ENCODE measurements at regions not wholly inside any gene's neighbourhood (a gene's known extent, or its start where the extent isn't known, plus 50 kb on each side); places are given as distances from the start of the nearest gene placed in this dataset.
"Not testable (repeated sequence)": the region's sequence is repeated elsewhere in the genome, so short reads cannot be mapped to it uniquely, and the experiment has no call there.

GRCh38 chr12:72876092-72876491, 603.9 kb downstream of the TRHDE start:
- TF ChIP-seq, protein P1, sequence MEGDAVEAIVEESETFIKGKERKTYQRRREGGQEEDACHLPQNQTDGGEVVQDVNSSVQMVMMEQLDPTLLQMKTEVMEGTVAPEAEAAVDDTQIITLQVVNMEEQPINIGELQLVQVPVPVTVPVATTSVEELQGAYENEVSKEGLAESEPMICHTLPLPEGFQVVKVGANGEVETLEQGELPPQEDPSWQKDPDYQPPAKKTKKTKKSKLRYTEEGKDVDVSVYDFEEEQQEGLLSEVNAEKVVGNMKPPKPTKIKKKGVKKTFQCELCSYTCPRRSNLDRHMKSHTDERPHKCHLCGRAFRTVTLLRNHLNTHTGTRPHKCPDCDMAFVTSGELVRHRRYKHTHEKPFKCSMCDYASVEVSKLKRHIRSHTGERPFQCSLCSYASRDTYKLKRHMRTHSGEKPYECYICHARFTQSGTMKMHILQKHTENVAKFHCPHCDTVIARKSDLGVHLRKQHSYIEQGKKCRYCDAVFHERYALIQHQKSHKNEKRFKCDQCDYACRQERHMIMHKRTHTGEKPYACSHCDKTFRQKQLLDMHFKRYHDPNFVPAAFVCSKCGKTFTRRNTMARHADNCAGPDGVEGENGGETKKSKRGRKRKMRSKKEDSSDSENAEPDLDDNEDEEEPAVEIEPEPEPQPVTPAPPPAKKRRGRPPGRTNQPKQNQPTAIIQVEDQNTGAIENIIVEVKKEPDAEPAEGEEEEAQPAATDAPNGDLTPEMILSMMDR (conservative IDR thresholded peaks at IDR 0.05; ENCODE audit: low read depth, low read length), result no peak
- DNase-seq (ENCODE audit: low read depth), result no peak
- H3K4me3 ChIP-seq (ENCODE audit: low read depth, low read length), result no peak overlapping the region

GRCh38 chr12:72888693-72889092, 616.5 kb downstream of the TRHDE start:
- H3K4me3 ChIP-seq (ENCODE audit: low read depth, low read length), result no peak overlapping the region
- TF ChIP-seq, protein P1 (conservative IDR thresholded peaks at IDR 0.05; ENCODE audit: low read depth, low read length), result no peak
- no peak for DNase-seq (ENCODE audit: low read depth)

DNA sequence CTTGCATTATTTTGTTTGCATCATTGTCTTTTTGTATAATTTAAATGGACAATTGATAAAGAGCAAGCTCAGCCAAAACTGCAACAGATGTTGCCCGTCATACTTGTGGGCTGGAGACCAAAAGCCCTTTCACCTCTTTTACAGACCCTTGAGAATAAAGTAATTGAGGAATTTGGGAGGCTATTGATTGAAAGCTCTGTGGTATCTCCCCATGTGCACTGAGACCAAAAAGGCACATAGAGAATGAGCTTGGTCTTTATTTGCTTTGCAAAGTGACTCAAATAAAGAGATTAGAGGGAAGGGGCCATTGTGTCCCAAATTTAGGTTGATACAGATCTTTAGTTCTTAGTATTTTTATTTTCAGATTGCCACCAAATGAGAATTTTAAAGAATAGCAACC, 617.6 kb downstream of the TRHDE start:
- no peak for DNase-seq (ENCODE audit: low read depth)
- no peak overlapping the region for H3K4me3 ChIP-seq (ENCODE audit: low read depth, low read length)
- TF ChIP-seq, protein P1 (conservative IDR thresholded peaks at IDR 0.05; ENCODE audit: low read depth, low read length), result no peak

- no peak overlapping the region for H3K4me3 ChIP-seq (ENCODE audit: low read depth, low read length)
- TF ChIP-seq, protein P1 (conservative IDR thresholded peaks at IDR 0.05; ENCODE audit: low read depth, low read length), result no peak
- no peak for DNase-seq (ENCODE audit: low read depth)
Measured at GRCh38 chr12:72901685-72902084, 629.5 kb downstream of the TRHDE start.

GRCh38 chr12:72925716-72926115, 653.5 kb downstream of the TRHDE start:
- H3K4me3 ChIP-seq (ENCODE audit: low read depth, low read length), result no peak overlapping the region
- DNase-seq (ENCODE audit: low read depth), result no peak
- TF ChIP-seq, protein P1 (conservative IDR thresholded peaks at IDR 0.05; ENCODE audit: low read depth, low read length), result no peak

DNA sequence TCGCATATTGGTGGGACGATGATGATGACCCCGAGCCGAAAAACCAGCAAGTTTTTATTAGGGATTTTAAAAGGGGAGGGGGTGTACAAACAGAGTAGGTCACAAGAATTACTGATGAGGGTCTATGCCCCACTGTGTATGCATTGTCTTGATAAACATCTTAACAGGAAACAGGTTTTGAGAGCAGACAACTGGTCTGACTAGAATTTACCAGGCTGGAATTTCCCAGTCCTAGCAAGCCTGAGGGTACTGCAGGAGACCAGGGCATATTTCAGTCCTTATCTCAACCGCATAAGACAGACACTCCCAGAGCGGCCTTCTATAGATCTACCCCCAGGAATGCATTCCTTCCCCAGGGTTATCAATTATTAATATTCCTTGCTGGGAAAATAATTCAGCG, 659.7 kb downstream of the TRHDE start:
- H3K4me3 ChIP-seq (ENCODE audit: low read depth, low read length); DNase-seq (ENCODE audit: low read depth): not testable (repeated sequence)

DNA sequence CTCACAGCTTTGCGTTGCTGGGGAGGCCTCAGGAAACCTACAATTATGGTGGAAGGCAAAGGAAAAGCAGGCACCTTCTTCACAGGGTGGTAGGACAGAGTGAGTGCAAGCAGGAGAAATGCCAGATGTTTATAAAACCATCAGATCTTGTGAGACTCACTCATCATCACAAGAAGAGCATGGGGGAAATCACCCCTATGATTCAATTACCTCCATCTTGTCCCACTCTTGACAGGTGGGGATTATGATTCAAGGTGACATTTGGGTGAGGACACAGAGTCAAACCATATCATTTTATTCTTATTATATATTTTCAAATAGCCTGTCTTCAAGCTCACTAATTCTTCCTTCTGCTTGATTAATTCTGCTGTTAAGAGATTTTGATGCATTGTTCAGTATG, 665.3 kb downstream of the TRHDE start:
- DNase-seq (ENCODE audit: low read depth), result no peak
- no peak overlapping the region for H3K4me3 ChIP-seq (ENCODE audit: low read depth, low read length)
- TF ChIP-seq, protein P1 (conservative IDR thresholded peaks at IDR 0.05; ENCODE audit: low read depth, low read length), result no peak

GRCh38 chr12:72957454-72957853, 685.3 kb downstream of the TRHDE start:
- DNase-seq (ENCODE audit: low read depth), result no peak
- TF ChIP-seq, protein P1 (conservative IDR thresholded peaks at IDR 0.05; ENCODE audit: low read depth, low read length), result no peak
- no peak overlapping the region for H3K4me3 ChIP-seq (ENCODE audit: low read depth, low read length)
